WTC11 (cell line): ENCODE measurements at regions not wholly inside any gene's neighbourhood (a gene's known extent, or its start where the extent isn't known, plus 50 kb on each side); places are given as distances from the start of the nearest gene placed in this dataset.

Experiments used
- ATAC-seq: fragments of 200-7000 bp; cut with Tn5 transposase; 2 replicates; pipeline ENCODE4 v1.10.0; 2021; ENCODE audit warnings: mild to moderate bottlenecking, moderate library complexity
- CTCF ChIA-PET: fragments of 300-600 bp; sonication (Branson Sonifier 250); formaldehyde crosslinking; loops from one replicate; lab custom pipeline; 2021; ENCODE audit warnings: antibody characterized with exemption; lab: Charles Lee
- POLR2A ChIA-PET: fragments of 350-600 bp; sonication (Branson Sonifier 250); formaldehyde crosslinking; loops from one replicate; lab custom pipeline; 2021; ENCODE audit warnings: antibody characterized with exemption; lab: Charles Lee
- DNase-seq: peaks from one replicate; pipeline ENCODE4 v3.0.0; 2021; ENCODE audit warnings: low spot score
- H3K27ac Mint-ChIP-seq: 2 replicates; pipeline ENCODE4 v1.8.0; 2021; ENCODE audit warnings: mixed read lengths
- H3K27me3 Mint-ChIP-seq: 2 replicates; pipeline ENCODE4 v1.8.0; 2021; ENCODE audit warnings: low read depth, mild to moderate bottlenecking, moderate library complexity, mixed read lengths
- H3K36me3 Mint-ChIP-seq: 2 replicates; pipeline ENCODE4 v1.8.0; 2021; ENCODE audit warnings: mixed read lengths
- H3K4me1 Mint-ChIP-seq: 2 replicates; pipeline ENCODE4 v1.8.0; 2022; ENCODE audit warnings: mixed read lengths
- H3K4me3 Mint-ChIP-seq: 2 replicates; pipeline ENCODE4 v1.8.0; 2021; ENCODE audit warnings: mild to moderate bottlenecking, moderate library complexity, mixed read lengths
- H3K9me3 Mint-ChIP-seq: 2 replicates; pipeline ENCODE4 v1.8.0; 2021; ENCODE audit warnings: mixed read lengths
- ATF1 ChIP-seq: sonication (generic); formaldehyde crosslinking; IDR thresholded peaks from 2 replicates; pipeline ENCODE4 v1.8.1; 2023; ENCODE audit warnings: mild to moderate bottlenecking, moderate library complexity, missing genetic modification reagents
- CREM ChIP-seq: sonication (generic); formaldehyde crosslinking; IDR thresholded peaks from 2 replicates; pipeline ENCODE4 v1.8.1; 2022; ENCODE audit warnings: mild to moderate bottlenecking, missing genetic modification reagents, moderate library complexity
- ELF4 ChIP-seq: sonication (generic); formaldehyde crosslinking; IDR thresholded peaks from 2 replicates; pipeline ENCODE4 v1.8.1; 2022; ENCODE audit warnings: low read depth, mild to moderate bottlenecking, moderate library complexity, missing genetic modification reagents
- ESRRA ChIP-seq: sonication (generic); formaldehyde crosslinking; IDR thresholded peaks from 2 replicates; pipeline ENCODE4 v1.8.1; 2022; ENCODE audit warnings: mild to moderate bottlenecking, missing genetic modification reagents, borderline replicate concordance
- GRHL2 ChIP-seq: fragments of 250-450 bp; sonication (Bioruptor Pico); IDR thresholded peaks from 2 replicates; pipeline ENCODE4 v1.8.0; 2022; ENCODE audit warnings: mild to moderate bottlenecking, moderate library complexity; ENCODE audit not compliant: insufficient replicate concordance, severe bottlenecking
- KAT7 ChIP-seq: sonication (generic); formaldehyde crosslinking; IDR thresholded peaks from 2 replicates; pipeline ENCODE4 v1.8.1; 2023; ENCODE audit warnings: missing genetic modification reagents, mild to moderate bottlenecking, borderline replicate concordance
- MYBL2 ChIP-seq: sonication (generic); formaldehyde crosslinking; IDR thresholded peaks from 2 replicates; pipeline ENCODE4 v1.8.1; 2023; ENCODE audit warnings: mild to moderate bottlenecking, moderate library complexity, missing genetic modification reagents
- OVOL2 ChIP-seq: fragments of 250-450 bp; sonication (Bioruptor Pico); IDR thresholded peaks from 2 replicates; pipeline ENCODE4 v1.9.0; 2021; ENCODE audit warnings: mild to moderate bottlenecking, borderline replicate concordance
- RORB ChIP-seq: fragments of 250-450 bp; sonication (Bioruptor Pico); IDR thresholded peaks from 2 replicates; pipeline ENCODE4 v1.9.0; 2021; ENCODE audit warnings: mild to moderate bottlenecking
- TCF7 ChIP-seq: sonication (generic); formaldehyde crosslinking; IDR thresholded peaks from 2 replicates; pipeline ENCODE4 v1.8.0; 2022; ENCODE audit warnings: mild to moderate bottlenecking, low read depth, missing genetic modification reagents, moderate library complexity
- TP53 ChIP-seq: sonication (generic); formaldehyde crosslinking; IDR thresholded peaks from 2 replicates; pipeline ENCODE4 v1.8.1; 2023; ENCODE audit warnings: mild to moderate bottlenecking, missing genetic modification reagents
- ZNF138 ChIP-seq: sonication (generic); formaldehyde crosslinking; conservative IDR thresholded peaks from 2 replicates; pipeline ENCODE4 v1.8.1; 2022; ENCODE audit warnings: mild to moderate bottlenecking, moderate library complexity, missing genetic modification reagents
- ZNF219 ChIP-seq: sonication (generic); formaldehyde crosslinking; IDR thresholded peaks from 2 replicates; pipeline ENCODE4 v1.8.0; 2023; ENCODE audit warnings: missing genetic modification reagents, mild to moderate bottlenecking, borderline replicate concordance
- ZNF396 ChIP-seq: fragments of 250-450 bp; sonication (Bioruptor Pico); IDR thresholded peaks from 2 replicates; pipeline ENCODE4 v1.8.0; 2021; ENCODE audit warnings: mild to moderate bottlenecking, moderate library complexity, borderline replicate concordance
- ZNF416 ChIP-seq: fragments of 250-450 bp; sonication (Bioruptor Pico); IDR thresholded peaks from 2 replicates; pipeline ENCODE4 v1.9.0; 2021; ENCODE audit warnings: mild to moderate bottlenecking, inconsistent platforms
- TF ChIP-seq, protein P1 (sequence below): sonication (generic); formaldehyde crosslinking; IDR thresholded peaks from 2 replicates; pipeline ENCODE4 v1.8.1; 2022; ENCODE audit warnings: mild to moderate bottlenecking, missing genetic modification reagents, moderate library complexity, borderline replicate concordance
- TF ChIP-seq, protein P2 (sequence below): sonication (generic); formaldehyde crosslinking; IDR thresholded peaks from 2 replicates; pipeline ENCODE4 v1.8.0; 2022; ENCODE audit warnings: mild to moderate bottlenecking, missing genetic modification reagents
- TF ChIP-seq, protein P3 (sequence below): sonication (generic); formaldehyde crosslinking; IDR thresholded peaks from 2 replicates; pipeline ENCODE4 v1.8.0; 2022; ENCODE audit warnings: mild to moderate bottlenecking, missing genetic modification reagents
- TF ChIP-seq, protein P4 (sequence below): fragments of 200-600 bp; IDR thresholded peaks from 2 replicates; pipeline ENCODE4 v1.8.0; 2022; ENCODE audit warnings: antibody characterized with exemption
- TF ChIP-seq, protein P5 (sequence below): sonication (generic); formaldehyde crosslinking; IDR thresholded peaks from 2 replicates; pipeline ENCODE4 v1.8.1; 2022; ENCODE audit warnings: mild to moderate bottlenecking, moderate library complexity, missing genetic modification reagents
- TF ChIP-seq, protein P6 (sequence below): fragments of 250-450 bp; sonication (Bioruptor Pico); IDR thresholded peaks from 2 replicates; pipeline ENCODE4 v1.9.0; 2021; ENCODE audit warnings: moderate library complexity, mild to moderate bottlenecking, inconsistent platforms, borderline replicate concordance
- TF ChIP-seq, protein P7 (sequence below): sonication (generic); formaldehyde crosslinking; IDR thresholded peaks from 2 replicates; pipeline ENCODE4 v1.8.1; 2022; ENCODE audit warnings: missing genetic modification reagents, borderline replicate concordance

DNA sequence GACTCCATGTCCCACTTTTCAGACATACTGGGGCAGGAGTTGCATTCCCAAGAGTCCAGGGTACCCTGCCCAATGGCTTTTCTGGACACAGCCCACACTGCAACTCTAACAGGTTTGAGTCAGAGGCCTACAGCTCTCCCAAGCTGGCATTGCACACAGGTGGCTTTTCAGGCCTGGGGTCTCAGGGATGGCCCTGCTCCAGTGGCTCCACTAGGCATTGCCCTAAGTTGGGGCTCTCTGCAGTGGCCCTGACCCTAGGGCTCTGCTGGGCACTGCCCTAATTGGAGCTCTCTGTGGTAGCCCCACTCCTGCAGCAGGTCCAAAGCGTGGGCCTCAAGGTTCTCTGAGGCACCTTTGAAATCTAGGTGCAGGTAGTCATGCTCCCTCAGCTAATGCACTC is 408.8 kb downstream of the SUCLA2 start:
- Mint-ChIP-seq H3K9me3 (peaks cover 59% of the 10 kb centered on the region), H3K4me3 (no peak overlapping the region), H3K27ac (no peak overlapping the region), H3K4me1 (no peaks in the 10 kb centered on the region), H3K36me3 (peaks cover 26% of the 10 kb centered on the region), H3K27me3 (no peaks in the 10 kb centered on the region; the same call in 1 of the 2 replicates)
- POLR2A ChIA-PET: no interaction called here
- no peak for ATAC-seq
- no peak for TF ChIP-seq MYBL2 (CRISPR knock-in tag)
- TF ChIP-seq ESRRA (CRISPR knock-in tag): no peak
- TF ChIP-seq, protein P1, sequence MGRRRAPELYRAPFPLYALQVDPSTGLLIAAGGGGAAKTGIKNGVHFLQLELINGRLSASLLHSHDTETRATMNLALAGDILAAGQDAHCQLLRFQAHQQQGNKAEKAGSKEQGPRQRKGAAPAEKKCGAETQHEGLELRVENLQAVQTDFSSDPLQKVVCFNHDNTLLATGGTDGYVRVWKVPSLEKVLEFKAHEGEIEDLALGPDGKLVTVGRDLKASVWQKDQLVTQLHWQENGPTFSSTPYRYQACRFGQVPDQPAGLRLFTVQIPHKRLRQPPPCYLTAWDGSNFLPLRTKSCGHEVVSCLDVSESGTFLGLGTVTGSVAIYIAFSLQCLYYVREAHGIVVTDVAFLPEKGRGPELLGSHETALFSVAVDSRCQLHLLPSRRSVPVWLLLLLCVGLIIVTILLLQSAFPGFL (CRISPR knock-in tag): no peak
- TF ChIP-seq ZNF138: no peak
- no peak for TF ChIP-seq KAT7 (CRISPR knock-in tag)
- TF ChIP-seq CREM (CRISPR knock-in tag): no peak
- no peak for TF ChIP-seq RORB (CRISPR knock-in tag)
- no peak for TF ChIP-seq ZNF219 (CRISPR knock-in tag)
- no peak for TF ChIP-seq TCF7 (CRISPR knock-in tag)
- TF ChIP-seq, protein P2, sequence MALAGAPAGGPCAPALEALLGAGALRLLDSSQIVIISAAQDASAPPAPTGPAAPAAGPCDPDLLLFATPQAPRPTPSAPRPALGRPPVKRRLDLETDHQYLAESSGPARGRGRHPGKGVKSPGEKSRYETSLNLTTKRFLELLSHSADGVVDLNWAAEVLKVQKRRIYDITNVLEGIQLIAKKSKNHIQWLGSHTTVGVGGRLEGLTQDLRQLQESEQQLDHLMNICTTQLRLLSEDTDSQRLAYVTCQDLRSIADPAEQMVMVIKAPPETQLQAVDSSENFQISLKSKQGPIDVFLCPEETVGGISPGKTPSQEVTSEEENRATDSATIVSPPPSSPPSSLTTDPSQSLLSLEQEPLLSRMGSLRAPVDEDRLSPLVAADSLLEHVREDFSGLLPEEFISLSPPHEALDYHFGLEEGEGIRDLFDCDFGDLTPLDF: no peak
- TF ChIP-seq, protein P3, sequence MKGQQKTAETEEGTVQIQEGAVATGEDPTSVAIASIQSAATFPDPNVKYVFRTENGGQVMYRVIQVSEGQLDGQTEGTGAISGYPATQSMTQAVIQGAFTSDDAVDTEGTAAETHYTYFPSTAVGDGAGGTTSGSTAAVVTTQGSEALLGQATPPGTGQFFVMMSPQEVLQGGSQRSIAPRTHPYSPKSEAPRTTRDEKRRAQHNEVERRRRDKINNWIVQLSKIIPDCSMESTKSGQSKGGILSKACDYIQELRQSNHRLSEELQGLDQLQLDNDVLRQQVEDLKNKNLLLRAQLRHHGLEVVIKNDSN: no peak
- TF ChIP-seq, all 79 proteins: peak for 0
- CTCF ChIA-PET: no interaction called here
- DNase-seq: no peak

DNA sequence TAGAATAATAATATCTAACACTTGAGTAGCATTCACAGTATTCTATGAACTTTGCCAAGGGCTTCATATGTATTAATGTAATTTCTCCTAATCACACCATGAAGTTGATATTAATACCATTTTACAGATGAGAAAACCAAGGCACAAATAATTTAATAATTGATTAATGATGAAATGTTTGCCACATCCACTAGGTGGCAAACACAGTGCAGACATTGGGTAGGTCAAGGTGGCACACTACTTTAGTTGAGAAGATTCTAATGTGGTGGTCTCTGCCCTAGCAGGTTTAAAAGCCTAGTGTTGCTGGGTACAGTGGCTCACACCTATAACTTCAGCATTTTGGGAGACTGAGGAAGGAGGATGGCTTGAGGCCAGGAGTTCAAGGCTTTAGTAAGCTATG is 412.4 kb downstream of the SUCLA2 start:
- Mint-ChIP-seq H3K4me3 (no peak overlapping the region), H3K4me1 (no peaks in the 10 kb centered on the region), H3K27ac (no peak overlapping the region), H3K27me3 (no peaks in the 10 kb centered on the region; the same call in 1 of the 2 replicates), H3K9me3 (peaks cover 60% of the 10 kb centered on the region), H3K36me3 (peaks cover 20% of the 10 kb centered on the region)
- no peak for DNase-seq
- POLR2A ChIA-PET: no interaction called here
- TF ChIP-seq, protein P4, sequence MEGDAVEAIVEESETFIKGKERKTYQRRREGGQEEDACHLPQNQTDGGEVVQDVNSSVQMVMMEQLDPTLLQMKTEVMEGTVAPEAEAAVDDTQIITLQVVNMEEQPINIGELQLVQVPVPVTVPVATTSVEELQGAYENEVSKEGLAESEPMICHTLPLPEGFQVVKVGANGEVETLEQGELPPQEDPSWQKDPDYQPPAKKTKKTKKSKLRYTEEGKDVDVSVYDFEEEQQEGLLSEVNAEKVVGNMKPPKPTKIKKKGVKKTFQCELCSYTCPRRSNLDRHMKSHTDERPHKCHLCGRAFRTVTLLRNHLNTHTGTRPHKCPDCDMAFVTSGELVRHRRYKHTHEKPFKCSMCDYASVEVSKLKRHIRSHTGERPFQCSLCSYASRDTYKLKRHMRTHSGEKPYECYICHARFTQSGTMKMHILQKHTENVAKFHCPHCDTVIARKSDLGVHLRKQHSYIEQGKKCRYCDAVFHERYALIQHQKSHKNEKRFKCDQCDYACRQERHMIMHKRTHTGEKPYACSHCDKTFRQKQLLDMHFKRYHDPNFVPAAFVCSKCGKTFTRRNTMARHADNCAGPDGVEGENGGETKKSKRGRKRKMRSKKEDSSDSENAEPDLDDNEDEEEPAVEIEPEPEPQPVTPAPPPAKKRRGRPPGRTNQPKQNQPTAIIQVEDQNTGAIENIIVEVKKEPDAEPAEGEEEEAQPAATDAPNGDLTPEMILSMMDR: peak; percentile 19; the same call in 1 of the 2 replicates
- TF ChIP-seq, protein P5, sequence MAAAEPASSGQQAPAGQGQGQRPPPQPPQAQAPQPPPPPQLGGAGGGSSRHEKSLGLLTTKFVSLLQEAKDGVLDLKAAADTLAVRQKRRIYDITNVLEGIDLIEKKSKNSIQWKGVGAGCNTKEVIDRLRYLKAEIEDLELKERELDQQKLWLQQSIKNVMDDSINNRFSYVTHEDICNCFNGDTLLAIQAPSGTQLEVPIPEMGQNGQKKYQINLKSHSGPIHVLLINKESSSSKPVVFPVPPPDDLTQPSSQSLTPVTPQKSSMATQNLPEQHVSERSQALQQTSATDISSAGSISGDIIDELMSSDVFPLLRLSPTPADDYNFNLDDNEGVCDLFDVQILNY (CRISPR knock-in tag): no peak
- TF ChIP-seq, all 79 proteins: peak for 1
- CTCF ChIA-PET: no interaction called here
- no peak for ATAC-seq

DNA sequence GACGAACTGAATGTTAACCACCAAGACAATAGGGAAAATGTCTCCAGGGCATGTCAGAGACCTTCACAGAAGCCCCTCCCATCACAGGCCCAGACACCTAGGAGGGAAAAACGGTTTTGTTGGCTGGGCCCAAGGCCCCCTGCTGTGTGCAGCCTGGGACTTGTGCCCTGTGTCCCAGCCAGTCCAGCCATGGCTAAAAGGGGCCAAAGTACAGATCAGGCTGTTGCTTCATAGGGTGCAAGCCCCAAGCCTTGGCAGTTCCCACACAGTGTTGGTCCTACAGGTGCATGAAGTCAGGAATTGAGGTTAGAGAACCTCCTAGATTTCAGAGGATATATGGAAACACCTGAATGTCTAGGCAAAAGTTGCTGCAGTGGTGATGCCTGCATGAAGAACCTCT is 428.7 kb downstream of the SUCLA2 start:
- ATAC-seq (no peak), DNase-seq (no peak)
- Mint-ChIP-seq H3K27ac (no peak overlapping the region), H3K36me3 (peaks cover 66% of the 10 kb centered on the region), H3K27me3 (peaks cover 2% of the 10 kb centered on the region; the same call in 1 of the 2 replicates), H3K4me1 (no peaks in the 10 kb centered on the region), H3K9me3 (peaks cover 86% of the 10 kb centered on the region), H3K4me3 (no peak overlapping the region)
- POLR2A ChIA-PET: no interaction called here
- CTCF ChIA-PET: no interaction called here
- TF ChIP-seq TP53 (CRISPR knock-in tag) (no peak), ZNF416 (CRISPR knock-in tag) (no peak), ELF4 (CRISPR knock-in tag) (no peak), ZNF396 (no peak), ATF1 (CRISPR knock-in tag) (no peak), OVOL2 (CRISPR knock-in tag) (no peak), ZNF219 (CRISPR knock-in tag) (no peak), GRHL2 (CRISPR knock-in tag) (no peak)
- TF ChIP-seq, protein P6, sequence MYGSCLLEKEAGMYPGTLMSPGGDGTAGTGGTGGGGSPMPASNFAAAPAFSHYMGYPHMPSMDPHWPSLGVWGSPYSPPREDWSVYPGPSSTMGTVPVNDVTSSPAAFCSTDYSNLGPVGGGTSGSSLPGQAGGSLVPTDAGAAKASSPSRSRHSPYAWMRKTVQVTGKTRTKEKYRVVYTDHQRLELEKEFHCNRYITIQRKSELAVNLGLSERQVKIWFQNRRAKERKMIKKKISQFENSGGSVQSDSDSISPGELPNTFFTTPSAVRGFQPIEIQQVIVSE (CRISPR knock-in tag): no peak
- TF ChIP-seq, protein P7, sequence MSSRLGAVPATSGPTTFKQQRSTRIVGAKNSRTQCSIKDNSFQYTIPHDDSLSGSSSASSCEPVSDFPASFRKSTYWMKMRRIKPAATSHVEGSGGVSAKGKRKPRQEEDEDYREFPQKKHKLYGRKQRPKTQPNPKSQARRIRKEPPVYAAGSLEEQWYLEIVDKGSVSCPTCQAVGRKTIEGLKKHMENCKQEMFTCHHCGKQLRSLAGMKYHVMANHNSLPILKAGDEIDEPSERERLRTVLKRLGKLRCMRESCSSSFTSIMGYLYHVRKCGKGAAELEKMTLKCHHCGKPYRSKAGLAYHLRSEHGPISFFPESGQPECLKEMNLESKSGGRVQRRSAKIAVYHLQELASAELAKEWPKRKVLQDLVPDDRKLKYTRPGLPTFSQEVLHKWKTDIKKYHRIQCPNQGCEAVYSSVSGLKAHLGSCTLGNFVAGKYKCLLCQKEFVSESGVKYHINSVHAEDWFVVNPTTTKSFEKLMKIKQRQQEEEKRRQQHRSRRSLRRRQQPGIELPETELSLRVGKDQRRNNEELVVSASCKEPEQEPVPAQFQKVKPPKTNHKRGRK (CRISPR knock-in tag): no peak
- TF ChIP-seq, protein P3: no peak
- TF ChIP-seq, protein P1 (CRISPR knock-in tag): no peak
